CD4-positive, alpha-beta T cell (primary cell): ENCODE measurements at regions not wholly inside any gene's neighbourhood (a gene's known extent, or its start where the extent isn't known, plus 50 kb on each side); places are given as distances from the start of the nearest gene placed in this dataset.

ENCODE experiments used
- ATAC-seq: fragments of 200-7000 bp; cut with Tn5 transposase; one replicate; pipeline ENCODE4 v1.10.0; 2022; ENCODE audit warnings: mild to moderate bottlenecking; ENCODE audit not compliant: poor library complexity
- CTCF ChIA-PET: fragments of 350-600 bp; sonication (Branson Sonifier 250); formaldehyde crosslinking; loops from one replicate; lab custom pipeline; 2021; ENCODE audit warnings: antibody characterized with exemption, inconsistent platforms; lab: Charles Lee
- POLR2A ChIA-PET: fragments of 350-600 bp; sonication (Branson Sonifier 250); formaldehyde crosslinking; loops from one replicate; lab custom pipeline; 2021; ENCODE audit warnings: antibody characterized with exemption, inconsistent platforms; lab: Charles Lee
- DNase-seq, 14 experiments: peaks; one replicate each; pipeline ENCODE4 v3.0.0-alpha.2; 2013 to 2020; ENCODE audit warnings: mixed read lengths in 2 of 14
- H3K27ac ChIP-seq, 2 donors: one replicate each; pipeline versions ENCODE4 v1.5.1 to v1.7.0; 2013; ENCODE audit warnings: low read length in 2 of 2, low read depth in 1 of 2, mild to moderate bottlenecking in 1 of 2
- H3K27me3 ChIP-seq, 2 experiments: 1 replicate in 1 of 2; 2 replicates in 1 of 2; pipeline versions ENCODE4 v1.6.1 to v1.7.0; 2013; ENCODE audit warnings: low read length in 2 of 2, control low read depth in 1 of 2, mild to moderate bottlenecking in 1 of 2, moderate library complexity in 1 of 2; ENCODE audit not compliant: insufficient read depth in 2 of 2, control insufficient read depth in 1 of 2
- H3K36me3 ChIP-seq: one replicate; pipeline ENCODE4 v1.6.1; 2013; ENCODE audit warnings: low read length, control low read depth; ENCODE audit not compliant: insufficient read depth
- H3K4me1 ChIP-seq: one replicate; pipeline ENCODE4 v1.6.1; 2013; ENCODE audit warnings: low read length, control low read depth; ENCODE audit not compliant: insufficient read depth
- H3K4me3 ChIP-seq: one replicate; pipeline ENCODE4 v1.5.1; 2013; ENCODE audit warnings: mild to moderate bottlenecking, low read length, moderate library complexity
- H3K9me3 ChIP-seq, 2 experiments: 1 replicate in 1 of 2; 2 replicates in 1 of 2; pipeline versions ENCODE4 v1.6.1 to v1.7.0; 2013; ENCODE audit warnings: low read length in 2 of 2, mild to moderate bottlenecking in 2 of 2, control low read depth in 1 of 2, moderate library complexity in 1 of 2; ENCODE audit not compliant: control insufficient read depth in 1 of 2, insufficient read depth in 1 of 2
- H3K27ac Mint-ChIP-seq: one replicate; pipeline ENCODE4 v1.8.0; 2020; ENCODE audit warnings: mixed read lengths
- H3K27me3 Mint-ChIP-seq: one replicate; pipeline ENCODE4 v1.8.0; 2021; ENCODE audit warnings: mixed read lengths
- H3K36me3 Mint-ChIP-seq: one replicate; pipeline ENCODE4 v1.8.0; 2021; ENCODE audit warnings: low read depth, mixed read lengths
- H3K4me1 Mint-ChIP-seq: one replicate; pipeline ENCODE4 v1.8.0; 2021; ENCODE audit warnings: low read depth, mixed read lengths
- H3K4me3 Mint-ChIP-seq: one replicate; pipeline ENCODE4 v1.8.0; 2020; ENCODE audit warnings: mild to moderate bottlenecking, mixed read lengths
- H3K9me3 Mint-ChIP-seq: one replicate; pipeline ENCODE4 v1.8.0; 2020; ENCODE audit warnings: mixed read lengths
- intact Hi-C, 2 experiments: fragments of 100-400 bp; cut with DNase I in 1 of 2; cut with micrococcal nuclease in 1 of 2; formaldehyde crosslinking; loops; one replicate each; pipeline versions ENCODE4 v1.15.1 to v1.9.0; 2023 to 2025; cut with DNase I, micrococcal nuclease
- TF ChIP-seq, protein P1 (sequence below): fragments of 200-600 bp; IDR thresholded peaks from one replicate; pipeline ENCODE4 v1.8.0; 2022; ENCODE audit warnings: antibody characterized with exemption, mild to moderate bottlenecking

DNA sequence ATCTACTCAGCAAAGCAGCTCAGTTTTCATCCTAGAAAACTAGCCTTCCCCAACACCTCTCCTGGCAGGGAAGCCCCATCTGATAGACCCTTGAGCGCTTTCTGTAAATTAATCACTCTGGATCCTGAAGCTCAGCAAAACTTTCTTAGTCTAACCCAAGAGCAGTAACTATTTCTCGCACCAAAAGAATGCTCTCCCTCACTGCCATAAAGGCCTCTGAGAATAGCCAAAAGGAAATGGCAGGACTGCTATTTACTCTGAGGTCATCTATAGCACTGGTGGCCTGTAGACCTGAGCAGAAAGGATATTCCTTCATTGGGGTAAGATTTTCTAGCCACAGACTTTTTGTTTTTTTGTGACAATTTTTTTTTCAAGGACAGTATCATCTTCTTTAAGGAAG, 345.8 kb upstream of the ADAMTS9 start:
- no peaks in the 10 kb centered on the region for H3K27me3 ChIP-seq
- H3K9me3 ChIP-seq = no peaks in the 10 kb centered on the region
- Mint-ChIP-seq H3K9me3 (peaks cover 11% of the 10 kb centered on the region), H3K36me3 (no peaks in the 10 kb centered on the region), H3K4me3 (no peak overlapping the region), H3K4me1 (no peaks in the 10 kb centered on the region), H3K27me3 (no peaks in the 10 kb centered on the region), H3K27ac (no peak overlapping the region)
- no peak overlapping the region for H3K27ac ChIP-seq
- DNase-seq (no peak), ATAC-seq (no peak)
- H3K4me1 ChIP-seq = no peaks in the 10 kb centered on the region
- CTCF ChIA-PET = no interaction called here
- POLR2A ChIA-PET = no interaction called here
- intact Hi-C loops = no loop called here
- H3K36me3 ChIP-seq = no peaks in the 10 kb centered on the region
- H3K4me3 ChIP-seq = no peak overlapping the region
- TF ChIP-seq, protein P1, sequence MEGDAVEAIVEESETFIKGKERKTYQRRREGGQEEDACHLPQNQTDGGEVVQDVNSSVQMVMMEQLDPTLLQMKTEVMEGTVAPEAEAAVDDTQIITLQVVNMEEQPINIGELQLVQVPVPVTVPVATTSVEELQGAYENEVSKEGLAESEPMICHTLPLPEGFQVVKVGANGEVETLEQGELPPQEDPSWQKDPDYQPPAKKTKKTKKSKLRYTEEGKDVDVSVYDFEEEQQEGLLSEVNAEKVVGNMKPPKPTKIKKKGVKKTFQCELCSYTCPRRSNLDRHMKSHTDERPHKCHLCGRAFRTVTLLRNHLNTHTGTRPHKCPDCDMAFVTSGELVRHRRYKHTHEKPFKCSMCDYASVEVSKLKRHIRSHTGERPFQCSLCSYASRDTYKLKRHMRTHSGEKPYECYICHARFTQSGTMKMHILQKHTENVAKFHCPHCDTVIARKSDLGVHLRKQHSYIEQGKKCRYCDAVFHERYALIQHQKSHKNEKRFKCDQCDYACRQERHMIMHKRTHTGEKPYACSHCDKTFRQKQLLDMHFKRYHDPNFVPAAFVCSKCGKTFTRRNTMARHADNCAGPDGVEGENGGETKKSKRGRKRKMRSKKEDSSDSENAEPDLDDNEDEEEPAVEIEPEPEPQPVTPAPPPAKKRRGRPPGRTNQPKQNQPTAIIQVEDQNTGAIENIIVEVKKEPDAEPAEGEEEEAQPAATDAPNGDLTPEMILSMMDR = no peak

GRCh38 chr3:65030847-65031463, 343.2 kb upstream of the ADAMTS9 start:
- H3K4me1 ChIP-seq = no peaks in the 10 kb centered on the region
- no peaks in the 10 kb centered on the region for H3K27me3 Mint-ChIP-seq
- no peak overlapping the region for H3K4me3 Mint-ChIP-seq
- H3K9me3 Mint-ChIP-seq = peaks cover 14% of the 10 kb centered on the region
- no peaks in the 10 kb centered on the region for H3K36me3 Mint-ChIP-seq
- H3K36me3 ChIP-seq = no peaks in the 10 kb centered on the region
- no peaks in the 10 kb centered on the region for H3K4me1 Mint-ChIP-seq
- peaks cover 0 to 5% of the 10 kb centered on the region in 2 experiments for H3K9me3 ChIP-seq
- TF ChIP-seq, protein P1 = no peak
- H3K27ac ChIP-seq = no peak overlapping the region
- H3K27ac Mint-ChIP-seq = no peak overlapping the region
- no peak overlapping the region for H3K4me3 ChIP-seq
- ATAC-seq (no peak), DNase-seq (no peak)
- POLR2A ChIA-PET = no interaction called here
- no peaks in the 10 kb centered on the region for H3K27me3 ChIP-seq
- CTCF ChIA-PET = no interaction called here
- intact Hi-C loops = no loop called here

DNA sequence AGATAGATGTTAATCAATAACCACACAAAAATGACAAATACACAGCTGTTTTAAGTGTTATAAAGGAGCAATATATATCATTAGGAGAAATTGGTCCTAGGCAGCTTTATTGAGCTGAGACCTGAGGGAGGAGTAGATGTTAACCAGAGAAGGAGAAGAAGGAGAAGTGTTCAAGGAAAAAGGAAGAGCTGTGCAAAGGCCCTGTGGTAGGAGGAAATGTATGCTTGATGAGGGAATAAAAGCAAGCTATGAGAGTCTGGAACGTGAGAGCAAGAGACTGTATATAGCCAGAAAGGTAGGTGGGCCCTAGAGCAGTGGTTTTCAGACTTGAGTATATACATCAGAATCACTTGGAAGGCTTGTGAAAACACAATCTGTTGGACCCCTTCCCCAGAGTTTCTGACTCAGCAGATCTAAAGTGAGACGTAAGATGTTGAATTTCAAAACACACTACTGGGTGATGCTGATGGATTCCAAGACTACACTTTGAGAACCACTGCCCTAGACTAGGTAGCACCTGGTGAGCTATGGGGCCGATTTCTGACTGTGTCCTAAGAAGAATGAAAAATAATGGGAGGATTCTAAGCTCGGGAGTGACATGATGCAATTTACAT, 342.3 kb upstream of the ADAMTS9 start:
- Mint-ChIP-seq H3K27ac (no peak overlapping the region), H3K4me3 (no peak overlapping the region), H3K36me3 (no peaks in the 10 kb centered on the region), H3K27me3 (no peaks in the 10 kb centered on the region), H3K9me3 (peaks cover 17% of the 10 kb centered on the region), H3K4me1 (no peaks in the 10 kb centered on the region)
- H3K4me1 ChIP-seq = no peaks in the 10 kb centered on the region
- intact Hi-C loops = no loop called here
- H3K27me3 ChIP-seq = no peaks in the 10 kb centered on the region
- no peak overlapping the region for H3K27ac ChIP-seq
- peaks cover 2 to 5% of the 10 kb centered on the region in 2 experiments for H3K9me3 ChIP-seq
- DNase-seq = no peak
- H3K36me3 ChIP-seq = no peaks in the 10 kb centered on the region
- TF ChIP-seq, protein P1 = no peak
- H3K4me3 ChIP-seq = no peak overlapping the region
- ChIA-PET CTCF (no interaction called here), POLR2A (no interaction called here)
- ATAC-seq = no peak
